ENCODE measurements at regions not wholly inside any gene's neighbourhood (a gene's known extent, or its start where the extent isn't known, plus 50 kb on each side); places are given as distances from the start of the nearest gene placed in this dataset.

GRCh38 chr18:38087538-38087937, 521.9 kb upstream of the CELF4 start (continued):
- TF ChIP-seq SIX5 (IDR thresholded peaks at IDR 0.05; ENCODE audit: low read depth, low read length, severe bottlenecking) (no peak), NKRF (conservative IDR thresholded peaks at IDR 0.05) (no peak), NFXL1 (IDR thresholded peaks at IDR 0.05; ENCODE audit: borderline replicate concordance) (no peak), ATF2 (IDR thresholded peaks at IDR 0.05; ENCODE audit: low read length) (no peak), GATAD2B (conservative IDR thresholded peaks at IDR 0.05; ENCODE audit: low read depth) (no peak)

DNA sequence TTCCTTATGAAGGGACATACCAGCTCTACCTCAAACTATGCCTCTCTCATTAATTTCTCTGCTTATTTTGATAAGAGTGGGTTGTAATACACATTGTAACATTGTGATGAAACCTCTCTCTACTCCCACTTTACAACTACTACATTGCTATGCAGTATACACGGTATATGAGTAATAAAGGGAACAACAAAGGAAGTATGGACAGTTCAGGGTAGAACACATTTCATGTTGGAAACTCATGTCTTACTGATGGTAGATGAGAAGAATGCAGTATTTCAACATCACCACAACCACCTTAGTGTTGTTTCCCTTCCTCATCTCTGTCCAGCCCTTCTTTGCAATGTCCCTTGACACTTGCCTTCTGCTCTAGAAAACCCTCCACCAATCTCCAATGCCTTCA, 515.9 kb upstream of the CELF4 start:
- in situ Hi-C loops (cut with MboI) (no loop called here), intact Hi-C loops (cut with micrococcal nuclease; ENCODE audit: unreplicated experiment) (no loop called here)
- Histone ChIP-seq H3K36me3 (ENCODE audit: control insufficient read depth in 2 of 2, insufficient read depth in 2 of 2, low read length in 1 of 2) (no peaks in the 10 kb centered on the region), H4K20me1 (ENCODE audit: control insufficient read depth, insufficient read depth) (no peaks in the 10 kb centered on the region), H3K4me2 (ENCODE audit: control insufficient read depth, insufficient read depth) (no peak overlapping the region), H3K27me3 (replicated peaks in 1 of 2; ENCODE audit: control insufficient read depth in 2 of 2, insufficient read depth in 2 of 2, low read length in 1 of 2) (no peaks in the 10 kb centered on the region), H3K9me3 (replicated peaks; ENCODE audit: control insufficient read depth, insufficient read depth, low read length) (no peaks in the 10 kb centered on the region), H3K79me2 (ENCODE audit: control insufficient read depth, insufficient read depth, low read length) (no peaks in the 10 kb centered on the region), H3K4me1 (ENCODE audit: control insufficient read depth, insufficient read depth, low read length) (no peaks in the 10 kb centered on the region), H3K4me3 (no peak overlapping the region), H3K27ac (ENCODE audit: control insufficient read depth, insufficient read depth) (no peak overlapping the region), H2AFZ (ENCODE audit: control insufficient read depth, low read depth, low read length) (no peak overlapping the region), H3K9ac (ENCODE audit: control insufficient read depth, insufficient read depth, low read length) (no peak overlapping the region)
- no TSS peak for BruUV-seq (replicated peaks)
- no peak for ATAC-seq
- ChIA-PET POLR2A (no interaction called here), SMC1A (ENCODE audit: uncharacterized antibody, unreplicated experiment) (no interaction called here), RAD21 (ENCODE audit: unreplicated experiment) (no interaction called here), CTCF (no interaction called here)
- no peak for FAIRE-seq
- no peak for DNase-seq (ENCODE audit: low read depth, low spot score)
- WGBS (ENCODE audit: insufficient coverage, insufficient replicate concordance, low lambda C conversion rate, missing lambda C conversion rate), result 0% methylated on average over 1 of the region's 1 CpG
- TF ChIP-seq BHLHE40 (IDR thresholded peaks at IDR 0.05; ENCODE audit: borderline replicate concordance in 1 of 2, low read depth in 2 of 2, low read length in 1 of 2) (no peak), RBBP5 (conservative IDR thresholded peaks at IDR 0.05) (no peak), SIX5 (IDR thresholded peaks at IDR 0.05; ENCODE audit: low read depth, low read length, severe bottlenecking) (no peak), ZNF622 (IDR thresholded peaks at IDR 0.05) (no peak), MAX (IDR thresholded peaks at IDR 0.05; ENCODE audit: low read depth, low read length) (no peak), MTA3 (IDR thresholded peaks at IDR 0.05; ENCODE audit: borderline replicate concordance, low read length) (no peak), SMAD5 (IDR thresholded peaks at IDR 0.05; ENCODE audit: low read depth) (no peak)
- TF ChIP-seq, protein P1, sequence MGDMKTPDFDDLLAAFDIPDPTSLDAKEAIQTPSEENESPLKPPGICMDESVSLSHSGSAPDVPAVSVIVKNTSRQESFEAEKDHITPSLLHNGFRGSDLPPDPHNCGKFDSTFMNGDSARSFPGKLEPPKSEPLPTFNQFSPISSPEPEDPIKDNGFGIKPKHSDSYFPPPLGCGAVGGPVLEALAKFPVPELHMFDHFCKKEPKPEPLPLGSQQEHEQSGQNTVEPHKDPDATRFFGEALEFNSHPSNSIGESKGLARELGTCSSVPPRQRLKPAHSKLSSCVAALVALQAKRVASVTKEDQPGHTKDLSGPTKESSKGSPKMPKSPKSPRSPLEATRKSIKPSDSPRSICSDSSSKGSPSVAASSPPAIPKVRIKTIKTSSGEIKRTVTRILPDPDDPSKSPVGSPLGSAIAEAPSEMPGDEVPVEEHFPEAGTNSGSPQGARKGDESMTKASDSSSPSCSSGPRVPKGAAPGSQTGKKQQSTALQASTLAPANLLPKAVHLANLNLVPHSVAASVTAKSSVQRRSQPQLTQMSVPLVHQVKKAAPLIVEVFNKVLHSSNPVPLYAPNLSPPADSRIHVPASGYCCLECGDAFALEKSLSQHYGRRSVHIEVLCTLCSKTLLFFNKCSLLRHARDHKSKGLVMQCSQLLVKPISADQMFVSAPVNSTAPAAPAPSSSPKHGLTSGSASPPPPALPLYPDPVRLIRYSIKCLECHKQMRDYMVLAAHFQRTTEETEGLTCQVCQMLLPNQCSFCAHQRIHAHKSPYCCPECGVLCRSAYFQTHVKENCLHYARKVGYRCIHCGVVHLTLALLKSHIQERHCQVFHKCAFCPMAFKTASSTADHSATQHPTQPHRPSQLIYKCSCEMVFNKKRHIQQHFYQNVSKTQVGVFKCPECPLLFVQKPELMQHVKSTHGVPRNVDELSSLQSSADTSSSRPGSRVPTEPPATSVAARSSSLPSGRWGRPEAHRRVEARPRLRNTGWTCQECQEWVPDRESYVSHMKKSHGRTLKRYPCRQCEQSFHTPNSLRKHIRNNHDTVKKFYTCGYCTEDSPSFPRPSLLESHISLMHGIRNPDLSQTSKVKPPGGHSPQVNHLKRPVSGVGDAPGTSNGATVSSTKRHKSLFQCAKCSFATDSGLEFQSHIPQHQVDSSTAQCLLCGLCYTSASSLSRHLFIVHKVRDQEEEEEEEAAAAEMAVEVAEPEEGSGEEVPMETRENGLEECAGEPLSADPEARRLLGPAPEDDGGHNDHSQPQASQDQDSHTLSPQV (IDR thresholded peaks at IDR 0.05), result no peak
- TF ChIP-seq, protein P2, sequence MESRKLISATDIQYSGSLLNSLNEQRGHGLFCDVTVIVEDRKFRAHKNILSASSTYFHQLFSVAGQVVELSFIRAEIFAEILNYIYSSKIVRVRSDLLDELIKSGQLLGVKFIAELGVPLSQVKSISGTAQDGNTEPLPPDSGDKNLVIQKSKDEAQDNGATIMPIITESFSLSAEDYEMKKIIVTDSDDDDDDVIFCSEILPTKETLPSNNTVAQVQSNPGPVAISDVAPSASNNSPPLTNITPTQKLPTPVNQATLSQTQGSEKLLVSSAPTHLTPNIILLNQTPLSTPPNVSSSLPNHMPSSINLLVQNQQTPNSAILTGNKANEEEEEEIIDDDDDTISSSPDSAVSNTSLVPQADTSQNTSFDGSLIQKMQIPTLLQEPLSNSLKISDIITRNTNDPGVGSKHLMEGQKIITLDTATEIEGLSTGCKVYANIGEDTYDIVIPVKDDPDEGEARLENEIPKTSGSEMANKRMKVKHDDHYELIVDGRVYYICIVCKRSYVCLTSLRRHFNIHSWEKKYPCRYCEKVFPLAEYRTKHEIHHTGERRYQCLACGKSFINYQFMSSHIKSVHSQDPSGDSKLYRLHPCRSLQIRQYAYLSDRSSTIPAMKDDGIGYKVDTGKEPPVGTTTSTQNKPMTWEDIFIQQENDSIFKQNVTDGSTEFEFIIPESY (IDR thresholded peaks at IDR 0.05), result no peak

All from GM12878 (cell line).